Astrocyte of the spinal cord (primary cell): ENCODE measurements at regions not wholly inside any gene's neighbourhood (a gene's known extent, or its start where the extent isn't known, plus 50 kb on each side); places are given as distances from the start of the nearest gene placed in this dataset.

Experiments
- DNase-seq: peaks from one replicate; pipeline ENCODE4 v3.0.0; 2011; ENCODE audit warnings: low read depth, low spot score
- H3K4me3 ChIP-seq: 2 replicates; pipeline ENCODE4 v1.5.1; 2011; ENCODE audit warnings: low read depth, mild to moderate bottlenecking, low read length, moderate library complexity
- CTCF ChIP-seq: IDR thresholded peaks from 2 replicates; pipeline ENCODE4 v1.5.1; 2012; ENCODE audit warnings: low read depth, mild to moderate bottlenecking, low read length, inconsistent platforms
- in situ Hi-C: cut with HindIII; loops from 2 replicates; pipeline ENCODE4 v1.10.0; 2017; ENCODE audit warnings: low sequenced_read_pairs

GRCh38 chr11:19458721-19459120 is 218.0 kb upstream of the E2F8 start:
- no peak overlapping the region for H3K4me3 ChIP-seq
- TF ChIP-seq CTCF = no peak
- in situ Hi-C loops = no loop called here

GRCh38 chr11:19458231-19458630 is 217.5 kb upstream of the E2F8 start:
- in situ Hi-C loops = no loop called here
- no peak for TF ChIP-seq CTCF
- no peak for DNase-seq
- no peak overlapping the region for H3K4me3 ChIP-seq

More at GRCh38 chr11:19458721-19459120, 218.0 kb upstream of the E2F8 start:
- no peak for DNase-seq

- no peak overlapping the region for H3K4me3 ChIP-seq
- in situ Hi-C loops = no loop called here
- no peak for TF ChIP-seq CTCF
- peak; percentile 11 for DNase-seq
Measured at GRCh38 chr11:19455731-19456130, 215.0 kb upstream of the E2F8 start.

GRCh38 chr11:19453651-19454257 is 213.0 kb upstream of the E2F8 start:
- TF ChIP-seq CTCF = no peak
- in situ Hi-C loops = no loop called here
- H3K4me3 ChIP-seq = no peak overlapping the region
- peak; percentile 47 for DNase-seq

GRCh38 chr11:19451609-19452008 is 210.9 kb upstream of the E2F8 start:
- H3K4me3 ChIP-seq = no peak overlapping the region
- no peak for TF ChIP-seq CTCF
- no peak for DNase-seq
- in situ Hi-C loops = no loop called here

- DNase-seq = no peak
- no peak overlapping the region for H3K4me3 ChIP-seq
- in situ Hi-C loops = no loop called here
- TF ChIP-seq CTCF = no peak
Measured at GRCh38 chr11:19450282-19450681, 209.5 kb upstream of the E2F8 start.
